PC-9 (cell line): ENCODE measurements at regions not wholly inside any gene's neighbourhood (a gene's known extent, or its start where the extent isn't known, plus 50 kb on each side); places are given as distances from the start of the nearest gene placed in this dataset.

Experiments used
- CTCF ChIP-seq: fragments of 200-600 bp; sonication (generic); conservative IDR thresholded peaks from 2 replicates; pipeline ENCODE4 v1.6.1; 2017; ENCODE audit warnings: mixed run types, antibody characterized with exemption, mild to moderate bottlenecking, moderate library complexity
- EZH2 ChIP-seq: fragments of 200-600 bp; sonication (generic); IDR thresholded peaks from 2 replicates; pipeline ENCODE4 v1.8.0; 2017; ENCODE audit warnings: antibody characterized with exemption, low read depth

GRCh38 chr11:110801328-110801727 lies 89.1 kb upstream of the ARHGAP20 start:
- TF ChIP-seq CTCF (no peak), EZH2 (no peak)
